ENCODE measurements at regions not wholly inside any gene's neighbourhood (a gene's known extent, or its start where the extent isn't known, plus 50 kb on each side); places are given as distances from the start of the nearest gene placed in this dataset.
"Not testable (repeated sequence)": the region's sequence is repeated elsewhere in the genome, so short reads cannot be mapped to it uniquely, and the experiment has no call there.

- Histone ChIP-seq H3K4me1 (no peaks in the 10 kb centered on the region), H3K9me3 (peaks cover 0 to 21% of the 10 kb centered on the region in 2 donors), H3K27me3 (no peaks in the 10 kb centered on the region), H3K4me3 (no peak overlapping the region), H3K36me3 (no peaks in the 10 kb centered on the region), H3K27ac (no peak overlapping the region)
- DNase-seq (ENCODE audit: low spot score), result no peak
- peak; percentile 50 to 73 for TF ChIP-seq CTCF (IDR thresholded peaks at IDR 0.05)
These were observed 583.9 kb downstream of the NTRK3 start for GRCh38 chr15:87672309-87673288.

- Histone ChIP-seq H3K4me1 (no peaks in the 10 kb centered on the region), H3K36me3 (no peaks in the 10 kb centered on the region), H3K27me3 (no peaks in the 10 kb centered on the region), H3K4me3 (no peak overlapping the region), H3K9me3 (peaks cover 0 to 16% of the 10 kb centered on the region in 2 donors), H3K27ac (no peak overlapping the region)
- no peak for DNase-seq (ENCODE audit: low spot score)
- no peak for TF ChIP-seq CTCF (IDR thresholded peaks at IDR 0.05)
These were observed 585.2 kb downstream of the NTRK3 start for GRCh38 chr15:87671289-87671688.

GRCh38 chr15:87669846-87670245 lies 586.7 kb downstream of the NTRK3 start:
- H3K9me3 ChIP-seq, result peaks cover 0 to 14% of the 10 kb centered on the region in 2 donors
- DNase-seq (ENCODE audit: low spot score), result no peak
- H3K27ac ChIP-seq, result no peak overlapping the region
- TF ChIP-seq CTCF (IDR thresholded peaks at IDR 0.05), result no peak
- H3K27me3 ChIP-seq, result no peaks in the 10 kb centered on the region
- no peak overlapping the region for H3K4me3 ChIP-seq
- no peaks in the 10 kb centered on the region for H3K36me3 ChIP-seq
- no peaks in the 10 kb centered on the region for H3K4me1 ChIP-seq

- not testable (repeated sequence) for H3K4me1 ChIP-seq; H3K36me3 ChIP-seq; DNase-seq (ENCODE audit: low spot score); H3K27me3 ChIP-seq; H3K4me3 ChIP-seq; H3K27ac ChIP-seq
- H3K9me3 ChIP-seq, result peaks cover 0 to 14% of the 10 kb centered on the region in 2 donors
These were observed 587.6 kb downstream of the NTRK3 start for GRCh38 chr15:87668768-87669564.

GRCh38 chr15:87667643-87668042 lies 588.9 kb downstream of the NTRK3 start:
- Histone ChIP-seq H3K27ac (no peak overlapping the region), H3K9me3 (peaks cover 0 to 14% of the 10 kb centered on the region in 2 donors), H3K27me3 (no peaks in the 10 kb centered on the region), H3K4me3 (no peak overlapping the region), H3K4me1 (no peaks in the 10 kb centered on the region), H3K36me3 (no peaks in the 10 kb centered on the region)
- no peak for TF ChIP-seq CTCF (IDR thresholded peaks at IDR 0.05)
- DNase-seq (ENCODE audit: low spot score), result no peak

GRCh38 chr15:87662575-87662974 lies 594.0 kb downstream of the NTRK3 start:
- Histone ChIP-seq H3K36me3 (no peaks in the 10 kb centered on the region), H3K9me3 (peaks cover 0 to 7% of the 10 kb centered on the region in 2 donors), H3K4me1 (no peaks in the 10 kb centered on the region), H3K27me3 (no peaks in the 10 kb centered on the region), H3K27ac (no peak overlapping the region), H3K4me3 (no peak overlapping the region)
- TF ChIP-seq CTCF (IDR thresholded peaks at IDR 0.05), result no peak
- no peak for DNase-seq (ENCODE audit: low spot score)

Measured in right atrium auricular region (tissue), 2 donors.